ENCODE measurements at regions not wholly inside any gene's neighbourhood (a gene's known extent, or its start where the extent isn't known, plus 50 kb on each side); places are given as distances from the start of the nearest gene placed in this dataset.

- DNase-seq, result no peak
- no peaks in the 10 kb centered on the region for H3K4me1 ChIP-seq
- no peak overlapping the region for H3K4me3 ChIP-seq
- no peak overlapping the region for H3K27ac ChIP-seq
- no peaks in the 10 kb centered on the region for H3K27me3 ChIP-seq
- TF ChIP-seq POLR2A (IDR thresholded peaks at IDR 0.05) (no peak), CTCF (IDR thresholded peaks at IDR 0.05) (no peak)
- H3K9me3 ChIP-seq, result no peaks in the 10 kb centered on the region
- no peaks in the 10 kb centered on the region for H3K36me3 ChIP-seq
These were observed 597.0 kb upstream of the ITGA1 start for GRCh38 chr5:52190737-52191136.

GRCh38 chr5:52199833-52200232 lies 587.9 kb upstream of the ITGA1 start:
- Histone ChIP-seq H3K36me3 (no peaks in the 10 kb centered on the region), H3K27ac (no peak overlapping the region), H3K4me3 (no peak overlapping the region), H3K9me3 (no peaks in the 10 kb centered on the region), H3K4me1 (no peaks in the 10 kb centered on the region), H3K27me3 (no peaks in the 10 kb centered on the region)
- TF ChIP-seq CTCF (IDR thresholded peaks at IDR 0.05) (no peak), POLR2A (IDR thresholded peaks at IDR 0.05) (no peak)
- no peak for DNase-seq

- H3K4me3 ChIP-seq, result no peak overlapping the region
These were observed 585.5 kb upstream of the ITGA1 start for GRCh38 chr5:52202256-52202655.

GRCh38 chr5:52204310-52204709 lies 583.4 kb upstream of the ITGA1 start:
- Histone ChIP-seq H3K4me3 (no peak overlapping the region), H3K27ac (no peak overlapping the region), H3K9me3 (no peaks in the 10 kb centered on the region), H3K36me3 (no peaks in the 10 kb centered on the region), H3K4me1 (no peaks in the 10 kb centered on the region), H3K27me3 (no peaks in the 10 kb centered on the region)
- TF ChIP-seq CTCF (IDR thresholded peaks at IDR 0.05), result no peak
- no peak for TF ChIP-seq POLR2A (IDR thresholded peaks at IDR 0.05)
- DNase-seq, result no peak

More at GRCh38 chr5:52202256-52202655, 585.5 kb upstream of the ITGA1 start:
- H3K9me3 ChIP-seq, result no peaks in the 10 kb centered on the region
- no peaks in the 10 kb centered on the region for H3K27me3 ChIP-seq
- TF ChIP-seq POLR2A (IDR thresholded peaks at IDR 0.05), result no peak
- TF ChIP-seq CTCF (IDR thresholded peaks at IDR 0.05), result no peak
- no peaks in the 10 kb centered on the region for H3K4me1 ChIP-seq
- DNase-seq, result no peak
- H3K27ac ChIP-seq, result no peak overlapping the region
- H3K36me3 ChIP-seq, result no peaks in the 10 kb centered on the region

Small RNA genes lying in the stretch of these regions (small RNA-seq; reads per million reads assigned to genes)
- 0 reads per million in 2 donors for gene RNA5SP182
